Activated CD4-positive, alpha-beta T cell treated with anti-CD3 and anti-CD28 coated beads, Interleukin-2, amount 10 ng/mL, durations not matched to agents 7 days and 5 days (primary cell): ENCODE measurements at regions not wholly inside any gene's neighbourhood (a gene's known extent, or its start where the extent isn't known, plus 50 kb on each side); places are given as distances from the start of the nearest gene placed in this dataset.

Experiments used
- CTCF ChIA-PET: fragments of 350-600 bp; sonication (Branson Sonifier 250); formaldehyde crosslinking; loops from one replicate; lab custom pipeline; 2021; ENCODE audit warnings: antibody characterized with exemption; lab: Charles Lee
- POLR2A ChIA-PET: fragments of 350-600 bp; sonication (Branson Sonifier 250); formaldehyde crosslinking; loops from one replicate; lab custom pipeline; 2021; ENCODE audit warnings: antibody characterized with exemption; lab: Charles Lee
- DNase-seq: peaks from one replicate; pipeline ENCODE4 v3.0.0-alpha.2; 2020
- H3K27ac Mint-ChIP-seq: one replicate; pipeline ENCODE4 v1.8.0; 2021; ENCODE audit warnings: mild to moderate bottlenecking, moderate library complexity, mixed read lengths
- H3K27me3 Mint-ChIP-seq: one replicate; pipeline ENCODE4 v1.8.0; 2021; ENCODE audit warnings: mixed read lengths
- H3K36me3 Mint-ChIP-seq: one replicate; pipeline ENCODE4 v1.8.0; 2021; ENCODE audit warnings: low read depth, mixed read lengths
- H3K4me1 Mint-ChIP-seq: one replicate; pipeline ENCODE4 v1.8.0; 2021; ENCODE audit warnings: mixed read lengths
- H3K4me3 Mint-ChIP-seq: one replicate; pipeline ENCODE4 v1.8.0; 2021; ENCODE audit warnings: mild to moderate bottlenecking, moderate library complexity, mixed read lengths
- H3K9me3 Mint-ChIP-seq: one replicate; pipeline ENCODE4 v1.8.0; 2021; ENCODE audit warnings: mixed read lengths

GRCh38 chr22:27452922-27453321 lies 348.6 kb downstream of the MN1 start:
- no peaks in the 10 kb centered on the region for H3K36me3 Mint-ChIP-seq

DNA sequence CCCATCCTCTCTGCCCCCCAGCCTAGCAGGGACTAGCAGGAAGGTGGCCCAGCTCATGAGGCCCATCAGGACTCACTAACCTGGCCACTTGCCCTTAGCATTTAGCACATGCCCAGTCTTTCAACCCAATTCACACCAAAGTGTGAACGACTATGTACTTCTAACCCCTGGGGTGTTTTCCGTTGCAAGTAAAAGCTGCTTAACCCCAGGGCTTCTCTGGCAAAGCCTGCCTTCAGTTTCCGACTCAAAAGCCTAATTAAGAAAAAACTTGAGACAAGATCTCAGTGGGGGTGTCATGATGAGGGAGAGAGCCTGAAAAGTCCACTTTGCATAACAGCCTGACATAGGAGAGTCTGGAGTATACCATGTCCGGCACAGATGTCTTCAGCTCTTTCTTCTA lies 347.8 kb downstream of the MN1 start:
- CTCF ChIA-PET: no interaction called here
- no peaks in the 10 kb centered on the region for H3K27me3 Mint-ChIP-seq
- no peaks in the 10 kb centered on the region for H3K36me3 Mint-ChIP-seq
- no peak overlapping the region for H3K27ac Mint-ChIP-seq
- no peaks in the 10 kb centered on the region for H3K4me1 Mint-ChIP-seq
- no peaks in the 10 kb centered on the region for H3K9me3 Mint-ChIP-seq
- POLR2A ChIA-PET: no interaction called here
- no peak for DNase-seq
- H3K4me3 Mint-ChIP-seq: no peak overlapping the region

More at GRCh38 chr22:27452922-27453321, 348.6 kb downstream of the MN1 start:
- ChIA-PET CTCF (no interaction called here), POLR2A (no interaction called here)
- DNase-seq: no peak
- Mint-ChIP-seq H3K9me3 (no peaks in the 10 kb centered on the region), H3K27me3 (no peaks in the 10 kb centered on the region), H3K4me3 (no peak overlapping the region), H3K4me1 (no peaks in the 10 kb centered on the region), H3K27ac (no peak overlapping the region)

- POLR2A ChIA-PET: no interaction called here
- Mint-ChIP-seq H3K4me1 (no peaks in the 10 kb centered on the region), H3K27ac (no peak overlapping the region), H3K27me3 (no peaks in the 10 kb centered on the region), H3K36me3 (no peaks in the 10 kb centered on the region), H3K9me3 (no peaks in the 10 kb centered on the region), H3K4me3 (no peak overlapping the region)
- DNase-seq: no peak
- CTCF ChIA-PET: no interaction called here
These were observed 346.6 kb downstream of the MN1 start for GRCh38 chr22:27454807-27455450.

- no peak for DNase-seq
- ChIA-PET POLR2A (no interaction called here), CTCF (no interaction called here)
- no peaks in the 10 kb centered on the region for H3K27me3 Mint-ChIP-seq
- H3K4me1 Mint-ChIP-seq: no peaks in the 10 kb centered on the region
- no peaks in the 10 kb centered on the region for H3K9me3 Mint-ChIP-seq
- H3K36me3 Mint-ChIP-seq: no peaks in the 10 kb centered on the region
- no peak overlapping the region for H3K4me3 Mint-ChIP-seq
- H3K27ac Mint-ChIP-seq: no peak overlapping the region
These were observed 346.0 kb downstream of the MN1 start for GRCh38 chr22:27455526-27455925.

GRCh38 chr22:27456696-27457503 lies 344.7 kb downstream of the MN1 start:
- H3K27me3 Mint-ChIP-seq: no peaks in the 10 kb centered on the region
- ChIA-PET POLR2A (no interaction called here), CTCF (no interaction called here)
- H3K36me3 Mint-ChIP-seq: no peaks in the 10 kb centered on the region
- no peak overlapping the region for H3K27ac Mint-ChIP-seq
- H3K4me1 Mint-ChIP-seq: no peaks in the 10 kb centered on the region
- no peak for DNase-seq
- no peak overlapping the region for H3K4me3 Mint-ChIP-seq
- H3K9me3 Mint-ChIP-seq: no peaks in the 10 kb centered on the region

DNA sequence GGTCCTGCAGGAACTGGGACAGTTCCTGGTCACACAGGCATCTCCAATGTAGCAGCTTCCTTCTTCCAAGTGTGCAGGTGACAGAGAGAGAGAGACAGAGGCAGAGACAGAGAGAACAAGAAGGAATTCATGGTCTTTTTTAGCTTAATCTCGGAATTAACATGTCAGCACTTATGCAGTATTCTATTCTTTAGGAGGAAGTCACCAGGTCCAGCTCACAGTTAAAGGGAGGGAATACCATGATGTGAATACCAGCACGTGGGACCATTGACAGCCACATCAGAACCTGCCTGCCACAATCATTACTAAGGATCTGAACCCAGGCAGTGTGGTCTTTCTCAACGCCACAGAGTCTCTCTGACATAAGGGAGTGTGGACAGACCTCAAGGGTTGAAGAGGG lies 341.6 kb downstream of the MN1 start:
- no peak for DNase-seq
- Mint-ChIP-seq H3K36me3 (no peaks in the 10 kb centered on the region), H3K4me1 (no peaks in the 10 kb centered on the region), H3K27me3 (no peaks in the 10 kb centered on the region), H3K4me3 (no peak overlapping the region), H3K9me3 (peaks cover 3% of the 10 kb centered on the region), H3K27ac (no peak overlapping the region)
- POLR2A ChIA-PET: no interaction called here
- CTCF ChIA-PET: no interaction called here

GRCh38 chr22:27460591-27461347 lies 340.8 kb downstream of the MN1 start:
- ChIA-PET CTCF (no interaction called here), POLR2A (no interaction called here)
- Mint-ChIP-seq H3K27me3 (no peaks in the 10 kb centered on the region), H3K27ac (no peak overlapping the region), H3K36me3 (no peaks in the 10 kb centered on the region), H3K9me3 (peaks cover 3% of the 10 kb centered on the region), H3K4me1 (no peaks in the 10 kb centered on the region), H3K4me3 (no peak overlapping the region)
- DNase-seq: no peak

- Mint-ChIP-seq H3K4me3 (no peak overlapping the region), H3K4me1 (no peaks in the 10 kb centered on the region), H3K36me3 (no peaks in the 10 kb centered on the region), H3K27me3 (no peaks in the 10 kb centered on the region), H3K9me3 (peaks cover 3% of the 10 kb centered on the region), H3K27ac (no peak overlapping the region)
- CTCF ChIA-PET: interaction anchor here (0.6 kb wide), 1 partner anchor 146 kb away, joined by 3 read pairs; no protein-coding TSS in a partner anchor
- POLR2A ChIA-PET: no interaction called here
- no peak for DNase-seq
These were observed 340.1 kb downstream of the MN1 start for GRCh38 chr22:27461470-27461869.

DNA sequence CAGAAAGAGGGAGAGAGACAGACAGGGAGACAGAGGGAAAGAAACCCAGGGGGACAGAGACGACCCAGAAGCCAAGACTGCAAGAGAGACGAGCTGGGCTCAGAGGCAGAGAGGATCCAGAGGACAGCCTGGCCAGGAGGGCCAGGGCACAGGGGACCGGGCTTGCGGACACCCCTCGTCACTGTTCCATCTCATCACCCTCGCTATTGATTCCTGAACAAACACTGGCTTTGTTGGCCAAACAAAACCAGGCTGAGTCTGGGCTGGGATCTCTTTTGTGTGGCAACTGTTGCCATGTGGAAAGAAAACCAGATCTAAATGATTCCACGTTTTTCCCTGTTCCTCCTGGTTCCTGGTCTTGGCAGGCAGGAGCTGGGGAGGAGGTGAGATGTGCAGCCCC lies 339.4 kb downstream of the MN1 start:
- Mint-ChIP-seq H3K9me3 (peaks cover 3% of the 10 kb centered on the region), H3K27ac (no peak overlapping the region), H3K4me1 (no peaks in the 10 kb centered on the region), H3K27me3 (no peaks in the 10 kb centered on the region), H3K36me3 (no peaks in the 10 kb centered on the region), H3K4me3 (no peak overlapping the region)
- POLR2A ChIA-PET: interaction anchor here (0.6 kb wide), 2 partner anchors 271 to 548 kb away, joined by 3 to 7 read pairs; no protein-coding TSS in a partner anchor
- DNase-seq: no peak
- CTCF ChIA-PET: interaction anchor here (0.6 kb wide), 1 partner anchor 146 kb away, joined by 3 read pairs; no protein-coding TSS in a partner anchor

GRCh38 chr22:27463121-27463660 lies 338.4 kb downstream of the MN1 start:
- no peaks in the 10 kb centered on the region for H3K4me1 Mint-ChIP-seq
- CTCF ChIA-PET: no interaction called here
- no peaks in the 10 kb centered on the region for H3K27me3 Mint-ChIP-seq
- H3K36me3 Mint-ChIP-seq: no peaks in the 10 kb centered on the region
- peaks cover 3% of the 10 kb centered on the region for H3K9me3 Mint-ChIP-seq
- no peak for DNase-seq
- no peak overlapping the region for H3K27ac Mint-ChIP-seq
- H3K4me3 Mint-ChIP-seq: no peak overlapping the region
- POLR2A ChIA-PET: no interaction called here

DNA sequence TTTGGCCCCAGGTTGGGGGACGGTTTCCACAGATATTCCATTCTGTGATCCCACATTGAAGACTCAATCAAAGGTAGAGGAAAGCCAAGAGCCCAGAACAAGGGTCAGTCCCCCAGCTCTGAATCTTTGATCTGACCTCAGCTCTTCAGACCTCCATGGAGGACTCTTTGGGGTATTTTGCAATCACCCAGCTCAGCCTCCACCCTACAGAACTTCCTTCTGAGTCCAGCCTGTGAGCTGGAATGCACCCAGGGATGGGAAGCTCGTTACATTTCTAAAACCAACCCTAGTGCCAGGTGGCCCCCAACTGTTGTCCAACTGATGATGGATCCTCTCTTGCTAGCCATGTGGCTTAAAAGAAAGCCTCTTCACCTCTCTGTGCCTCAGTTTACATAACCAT lies 335.3 kb downstream of the MN1 start:
- H3K27me3 Mint-ChIP-seq: no peaks in the 10 kb centered on the region
- no peak for DNase-seq
- peaks cover 3% of the 10 kb centered on the region for H3K9me3 Mint-ChIP-seq
- ChIA-PET CTCF (no interaction called here), POLR2A (no interaction called here)
- H3K36me3 Mint-ChIP-seq: no peaks in the 10 kb centered on the region
- H3K4me3 Mint-ChIP-seq: no peak overlapping the region
- H3K27ac Mint-ChIP-seq: no peak overlapping the region
- no peaks in the 10 kb centered on the region for H3K4me1 Mint-ChIP-seq

GRCh38 chr22:27466778-27467438 lies 334.6 kb downstream of the MN1 start:
- H3K36me3 Mint-ChIP-seq: no peaks in the 10 kb centered on the region
- no peak overlapping the region for H3K4me3 Mint-ChIP-seq
- CTCF ChIA-PET: no interaction called here
- POLR2A ChIA-PET: no interaction called here
- peaks cover 3% of the 10 kb centered on the region for H3K9me3 Mint-ChIP-seq
- H3K27me3 Mint-ChIP-seq: no peaks in the 10 kb centered on the region
- H3K27ac Mint-ChIP-seq: no peak overlapping the region
- no peak for DNase-seq
- H3K4me1 Mint-ChIP-seq: no peaks in the 10 kb centered on the region
